ENCODE measurements at regions not wholly inside any gene's neighbourhood (a gene's known extent, or its start where the extent isn't known, plus 50 kb on each side); places are given as distances from the start of the nearest gene placed in this dataset.

DNA sequence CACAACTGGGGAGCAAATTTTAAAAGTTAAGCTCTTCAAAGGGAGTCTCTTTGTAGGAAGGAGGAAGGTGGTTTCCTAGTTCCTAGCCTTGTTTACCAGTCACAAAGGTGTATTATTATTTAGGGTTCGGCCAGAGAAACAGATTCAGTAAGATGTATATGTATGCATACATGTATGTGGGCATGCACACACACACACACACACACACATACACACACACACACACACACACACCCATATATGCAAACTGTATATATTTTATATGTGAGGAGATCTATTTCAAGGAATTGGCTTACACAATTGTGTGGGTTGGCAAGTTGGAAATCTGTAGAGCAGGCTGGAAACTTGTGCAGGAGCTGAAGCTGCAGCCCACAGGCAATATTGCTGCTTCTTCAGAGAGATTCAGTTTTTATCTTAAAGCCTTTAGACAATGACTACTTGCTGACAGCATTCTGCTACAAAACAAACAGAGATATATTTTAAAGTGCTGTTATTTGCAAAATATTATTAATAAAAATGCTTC is 75.3 kb upstream of the DNAH5 start:
- TF ChIP-seq L3MBTL2 (conservative IDR thresholded peaks at IDR 0.05) (no peak), FOXK2 (IDR thresholded peaks at IDR 0.05) (no peak)
- TF ChIP-seq, protein P1, sequence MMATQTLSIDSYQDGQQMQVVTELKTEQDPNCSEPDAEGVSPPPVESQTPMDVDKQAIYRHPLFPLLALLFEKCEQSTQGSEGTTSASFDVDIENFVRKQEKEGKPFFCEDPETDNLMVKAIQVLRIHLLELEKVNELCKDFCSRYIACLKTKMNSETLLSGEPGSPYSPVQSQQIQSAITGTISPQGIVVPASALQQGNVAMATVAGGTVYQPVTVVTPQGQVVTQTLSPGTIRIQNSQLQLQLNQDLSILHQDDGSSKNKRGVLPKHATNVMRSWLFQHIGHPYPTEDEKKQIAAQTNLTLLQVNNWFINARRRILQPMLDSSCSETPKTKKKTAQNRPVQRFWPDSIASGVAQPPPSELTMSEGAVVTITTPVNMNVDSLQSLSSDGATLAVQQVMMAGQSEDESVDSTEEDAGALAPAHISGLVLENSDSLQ (IDR thresholded peaks at IDR 0.05), result no peak
- ChIA-PET CTCF (no interaction called here), POLR2A (no interaction called here)
- DNase-seq (ENCODE audit: extremely low spot score), result no peak

DNA sequence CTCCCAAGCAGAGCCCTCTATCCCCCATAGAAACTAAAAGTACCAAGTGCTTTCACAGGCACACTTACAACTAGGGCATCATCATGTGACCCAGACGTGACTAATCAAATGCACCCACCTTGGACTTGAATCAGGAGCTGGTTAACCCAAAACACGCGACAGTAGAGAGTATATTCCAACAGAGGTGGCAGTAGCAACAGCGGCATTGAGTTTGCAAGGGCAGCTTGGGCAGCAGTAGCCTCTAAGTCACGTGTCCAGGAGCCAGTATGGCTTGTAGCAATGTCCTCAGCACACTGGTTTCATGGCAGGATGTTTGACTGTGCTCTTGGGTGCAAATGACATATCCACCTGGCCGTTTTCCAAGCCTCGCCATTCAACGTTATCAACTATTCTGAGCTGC is 73.4 kb upstream of the DNAH5 start:
- ChIA-PET POLR2A (no interaction called here), CTCF (no interaction called here)
- DNase-seq (ENCODE audit: extremely low spot score), result no peak
- TF ChIP-seq SP1 (IDR thresholded peaks at IDR 0.05) (no peak), ARNT (IDR thresholded peaks at IDR 0.05) (no peak), NFRKB (IDR thresholded peaks at IDR 0.05) (no peak), FOXA1 (IDR thresholded peaks at IDR 0.05) (no peak), FOXM1 (IDR thresholded peaks at IDR 0.05; ENCODE audit: borderline replicate concordance) (no peak), ZNF384 (IDR thresholded peaks at IDR 0.05) (no peak), TARDBP (IDR thresholded peaks at IDR 0.05) (no peak), HDGF (IDR thresholded peaks at IDR 0.05; ENCODE audit: borderline replicate concordance) (no peak), CTBP1 (IDR thresholded peaks at IDR 0.05; ENCODE audit: borderline replicate concordance) (no peak), FOXK2 (IDR thresholded peaks at IDR 0.05) (no peak), LEF1 (IDR thresholded peaks at IDR 0.05; ENCODE audit: borderline replicate concordance) (no peak), ELF4 (IDR thresholded peaks at IDR 0.05) (no peak)
- TF ChIP-seq, protein P1 (IDR thresholded peaks at IDR 0.05), result no peak

DNA sequence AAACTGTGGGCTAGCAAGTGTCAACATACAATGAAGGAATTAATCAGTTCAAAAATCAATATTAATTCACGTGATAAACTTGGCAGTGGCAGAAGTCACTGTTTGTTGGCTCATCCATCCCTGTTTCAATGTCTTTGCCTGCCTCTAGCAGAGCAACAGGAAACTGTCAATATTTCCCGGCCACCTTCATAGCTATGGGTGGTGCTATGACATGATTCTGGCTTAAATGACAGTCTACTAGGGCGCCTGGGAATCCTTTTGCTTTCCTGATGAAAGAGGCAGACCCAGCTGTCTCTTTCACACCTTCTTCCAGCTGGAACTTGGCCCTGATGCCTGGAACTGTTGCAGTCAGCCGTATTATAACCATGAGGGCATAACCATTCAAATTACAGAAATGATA is 72.1 kb upstream of the DNAH5 start:
- DNase-seq (ENCODE audit: extremely low spot score), result no peak
- ChIA-PET CTCF (interaction anchor here (0.7 kb wide), 1 partner anchor 24 kb away, joined by 3 read pairs; no protein-coding TSS in a partner anchor), POLR2A (interaction anchor here (1.8 kb wide), 1 partner anchor 19 kb away, joined by 4 read pairs; no protein-coding TSS in a partner anchor)
- TF ChIP-seq FOXM1 (IDR thresholded peaks at IDR 0.05; ENCODE audit: borderline replicate concordance) (no peak), ARNT (IDR thresholded peaks at IDR 0.05) (no peak), L3MBTL2 (conservative IDR thresholded peaks at IDR 0.05) (no peak), FOXK2 (IDR thresholded peaks at IDR 0.05) (no peak), NFRKB (IDR thresholded peaks at IDR 0.05) (no peak), BHLHE40 (IDR thresholded peaks at IDR 0.05; ENCODE audit: borderline replicate concordance) (no peak), TARDBP (IDR thresholded peaks at IDR 0.05) (no peak)
- TF ChIP-seq, protein P1 (IDR thresholded peaks at IDR 0.05), result no peak

DNA sequence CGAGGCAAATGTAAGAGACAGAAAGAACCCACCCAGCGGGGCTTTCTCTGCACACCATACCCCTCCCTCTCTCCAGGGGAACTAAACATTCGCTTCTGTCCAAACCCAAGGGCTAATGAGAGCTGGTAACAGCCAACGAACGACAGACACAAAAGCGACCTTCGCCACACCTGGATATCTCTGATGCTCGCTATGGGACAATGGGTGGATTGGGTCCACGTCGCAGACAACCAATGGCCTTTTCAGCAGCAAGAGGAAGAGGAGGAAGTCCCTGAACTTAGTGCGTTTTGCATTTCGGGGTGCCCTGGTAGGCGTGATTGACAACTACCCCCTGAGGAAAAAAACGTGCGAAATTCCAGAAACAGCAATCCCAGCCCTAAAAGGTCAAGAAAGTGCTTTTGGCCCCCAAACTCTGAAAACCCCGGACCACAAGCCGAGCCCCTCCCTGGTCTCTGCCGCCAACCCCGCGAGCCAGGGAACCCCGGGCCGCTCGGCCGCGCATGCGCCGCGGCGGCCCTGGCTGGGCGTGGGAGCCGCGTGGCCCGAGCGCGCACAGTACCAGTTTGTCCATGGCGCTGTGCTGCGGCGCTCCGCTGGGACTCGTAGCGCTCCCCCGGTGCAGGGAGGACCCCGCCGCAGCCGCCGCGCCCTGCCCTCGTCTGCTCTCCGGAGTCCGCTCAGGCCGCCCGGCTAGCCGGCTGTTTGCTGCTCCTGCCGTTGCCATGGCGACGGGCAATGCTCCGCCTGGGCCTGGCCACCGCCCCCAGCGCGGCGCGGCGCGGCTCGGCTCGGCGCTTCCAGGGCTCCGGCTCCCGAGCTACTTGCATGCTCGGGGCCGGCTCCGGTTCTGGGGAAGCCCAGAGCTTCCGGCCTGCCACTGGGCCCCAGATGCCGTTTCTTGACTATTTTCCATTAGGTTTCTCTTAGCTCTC is 66.9 kb upstream of the DNAH5 start:
- POLR2A ChIA-PET, result interaction anchor here (1.3 kb wide), 1 partner anchor 25 kb away, joined by 3 read pairs; no protein-coding TSS in a partner anchor

DNA sequence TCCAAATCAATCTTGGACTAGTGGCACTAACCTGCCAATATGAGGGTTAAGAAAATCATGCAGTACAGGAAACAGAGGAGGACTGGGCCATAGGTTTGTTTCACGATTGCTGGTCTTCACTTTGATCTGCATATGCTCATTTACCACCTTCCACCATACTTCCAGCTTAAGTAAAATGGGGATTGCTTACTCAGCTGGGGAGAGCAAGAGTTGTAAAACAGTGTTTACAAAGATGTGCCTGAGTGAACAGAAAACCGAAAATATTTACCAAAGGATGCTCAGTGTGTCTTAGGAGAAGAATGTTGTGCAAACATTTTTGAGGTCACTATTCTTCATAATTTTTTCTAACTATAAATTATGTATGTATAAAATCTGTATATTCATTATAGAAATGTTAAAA is 65.1 kb upstream of the DNAH5 start:
- no peak for DNase-seq (ENCODE audit: extremely low spot score)
- ChIA-PET CTCF (interaction anchor here (0.6 to 0.8 kb wide), 2 partner anchors 281 to 966 kb away, joined by 3 read pairs; no protein-coding TSS in a partner anchor), POLR2A (no interaction called here)
- TF ChIP-seq FOXM1 (IDR thresholded peaks at IDR 0.05; ENCODE audit: borderline replicate concordance) (no peak), FOXA1 (IDR thresholded peaks at IDR 0.05) (no peak), FOXK2 (IDR thresholded peaks at IDR 0.05) (no peak), SUZ12 (IDR thresholded peaks at IDR 0.05) (no peak), ELF4 (IDR thresholded peaks at IDR 0.05) (no peak), NFRKB (IDR thresholded peaks at IDR 0.05) (no peak)

More for the DNA sequence above, 66.9 kb upstream of the DNAH5 start:
- no peak for TF ChIP-seq SP1 (IDR thresholded peaks at IDR 0.05)
- TF ChIP-seq NFRKB (IDR thresholded peaks at IDR 0.05), result no peak
- TF ChIP-seq ARNT (IDR thresholded peaks at IDR 0.05), result no peak
- peak; percentile 38 for TF ChIP-seq L3MBTL2 (conservative IDR thresholded peaks at IDR 0.05)
- TF ChIP-seq LEF1 (IDR thresholded peaks at IDR 0.05; ENCODE audit: borderline replicate concordance), result no peak
- no peak for TF ChIP-seq ZNF384 (IDR thresholded peaks at IDR 0.05)
- TF ChIP-seq FOXK2 (IDR thresholded peaks at IDR 0.05), result no peak
- no peak for TF ChIP-seq BHLHE40 (IDR thresholded peaks at IDR 0.05; ENCODE audit: borderline replicate concordance)
- peak; percentile 90 for DNase-seq (ENCODE audit: extremely low spot score)
- CTCF ChIA-PET, result interaction anchor here (0.7 to 2.0 kb wide), 2 partner anchors 128 to 637 kb away, joined by 3 to 6 read pairs; no protein-coding TSS in a partner anchor

DNA sequence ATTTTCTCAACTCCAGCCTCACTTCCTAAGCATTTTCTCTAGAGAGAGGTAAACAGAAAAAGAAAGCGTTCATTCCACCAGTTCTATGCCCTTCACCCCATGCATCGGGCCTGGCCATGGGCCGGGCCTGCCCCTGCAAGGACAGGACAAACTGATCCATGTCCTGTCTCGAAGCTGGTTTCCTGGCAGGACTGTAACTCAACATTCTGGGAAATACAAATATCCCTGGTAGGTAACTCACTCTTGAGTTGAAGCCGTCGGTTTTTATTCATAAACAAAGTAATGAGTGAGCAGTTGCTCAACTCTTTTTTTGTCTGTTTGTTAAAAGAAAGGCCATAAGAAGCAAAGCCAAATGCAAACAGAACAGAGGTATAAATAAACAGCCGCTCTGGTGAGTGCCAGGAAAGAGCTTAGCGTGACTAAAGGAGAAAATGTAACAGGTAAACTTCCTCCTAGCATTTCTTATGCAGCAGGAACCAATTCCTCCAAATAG is 64.4 kb upstream of the DNAH5 start:
- CTCF ChIA-PET, result interaction anchor here (0.8 kb wide), 1 partner anchor 282 kb away, joined by 3 read pairs; no protein-coding TSS in a partner anchor
- TF ChIP-seq, protein P1 (IDR thresholded peaks at IDR 0.05), result no peak
- no peak for TF ChIP-seq SP1 (IDR thresholded peaks at IDR 0.05)
- TF ChIP-seq SUZ12 (IDR thresholded peaks at IDR 0.05), result no peak
- no peak for TF ChIP-seq NFRKB (IDR thresholded peaks at IDR 0.05)
- no peak for TF ChIP-seq ZNF384 (IDR thresholded peaks at IDR 0.05)
- no peak for TF ChIP-seq ELF4 (IDR thresholded peaks at IDR 0.05)
- no peak for TF ChIP-seq BHLHE40 (IDR thresholded peaks at IDR 0.05; ENCODE audit: borderline replicate concordance)
- TF ChIP-seq FOXA1 (IDR thresholded peaks at IDR 0.05), result no peak
- no peak for TF ChIP-seq L3MBTL2 (conservative IDR thresholded peaks at IDR 0.05)
- TF ChIP-seq HDGF (IDR thresholded peaks at IDR 0.05; ENCODE audit: borderline replicate concordance), result no peak
- no peak for TF ChIP-seq FOXM1 (IDR thresholded peaks at IDR 0.05; ENCODE audit: borderline replicate concordance)
- no peak for TF ChIP-seq CTBP1 (IDR thresholded peaks at IDR 0.05; ENCODE audit: borderline replicate concordance)
- TF ChIP-seq LEF1 (IDR thresholded peaks at IDR 0.05; ENCODE audit: borderline replicate concordance), result no peak
- no peak for TF ChIP-seq ARNT (IDR thresholded peaks at IDR 0.05)
- TF ChIP-seq TARDBP (IDR thresholded peaks at IDR 0.05), result no peak
- TF ChIP-seq FOXK2 (IDR thresholded peaks at IDR 0.05), result no peak
- DNase-seq (ENCODE audit: extremely low spot score), result no peak
- POLR2A ChIA-PET, result no interaction called here

All from HEK293T (cell line).